ENCODE measurements at regions not wholly inside any gene's neighbourhood (a gene's known extent, or its start where the extent isn't known, plus 50 kb on each side); places are given as distances from the start of the nearest gene placed in this dataset.

GRCh38 chr3:110027446-110028080 lies 690.2 kb upstream of the DPPA4 start:
- no peak for TF ChIP-seq CTCF (conservative IDR thresholded peaks at IDR 0.05; ENCODE audit: control insufficient read depth, insufficient read depth, low read depth, low read length)
- H3K4me3 ChIP-seq (ENCODE audit: control insufficient read depth, low read depth, low read length), result no peak overlapping the region
- peak; percentile 54 for DNase-seq (ENCODE audit: low read depth)

- no peak overlapping the region for H3K4me3 ChIP-seq (ENCODE audit: control insufficient read depth, low read depth, low read length)
- no peak for TF ChIP-seq CTCF (conservative IDR thresholded peaks at IDR 0.05; ENCODE audit: control insufficient read depth, insufficient read depth, low read depth, low read length)
- no peak for DNase-seq (ENCODE audit: low read depth)
These were observed 694.6 kb upstream of the DPPA4 start for GRCh38 chr3:110031975-110032374.

- DNase-seq (ENCODE audit: low read depth), result no peak
- no peak overlapping the region for H3K4me3 ChIP-seq (ENCODE audit: control insufficient read depth, low read depth, low read length)
- no peak for TF ChIP-seq CTCF (conservative IDR thresholded peaks at IDR 0.05; ENCODE audit: control insufficient read depth, insufficient read depth, low read depth, low read length)
These were observed 722.1 kb upstream of the DPPA4 start for GRCh38 chr3:110059431-110059830.

GRCh38 chr3:110062716-110063115 lies 725.4 kb upstream of the DPPA4 start:
- no peak for DNase-seq (ENCODE audit: low read depth)
- no peak overlapping the region for H3K4me3 ChIP-seq (ENCODE audit: control insufficient read depth, low read depth, low read length)
- TF ChIP-seq CTCF (conservative IDR thresholded peaks at IDR 0.05; ENCODE audit: control insufficient read depth, insufficient read depth, low read depth, low read length), result no peak

GRCh38 chr3:110063178-110063577 lies 725.8 kb upstream of the DPPA4 start:
- H3K4me3 ChIP-seq (ENCODE audit: control insufficient read depth, low read depth, low read length), result no peak overlapping the region
- no peak for TF ChIP-seq CTCF (conservative IDR thresholded peaks at IDR 0.05; ENCODE audit: control insufficient read depth, insufficient read depth, low read depth, low read length)
- no peak for DNase-seq (ENCODE audit: low read depth)

- no peak for DNase-seq (ENCODE audit: low read depth)
- no peak overlapping the region for H3K4me3 ChIP-seq (ENCODE audit: control insufficient read depth, low read depth, low read length)
- no peak for TF ChIP-seq CTCF (conservative IDR thresholded peaks at IDR 0.05; ENCODE audit: control insufficient read depth, insufficient read depth, low read depth, low read length)
These were observed 728.9 kb upstream of the DPPA4 start for GRCh38 chr3:110066206-110066605.

- no peak overlapping the region for H3K4me3 ChIP-seq (ENCODE audit: control insufficient read depth, low read depth, low read length)
- no peak for DNase-seq (ENCODE audit: low read depth)
- TF ChIP-seq CTCF (conservative IDR thresholded peaks at IDR 0.05; ENCODE audit: control insufficient read depth, insufficient read depth, low read depth, low read length), result no peak
These were observed 730.2 kb upstream of the DPPA4 start for GRCh38 chr3:110067527-110067926.
